ENCODE measurements at regions not wholly inside any gene's neighbourhood (a gene's known extent, or its start where the extent isn't known, plus 50 kb on each side); places are given as distances from the start of the nearest gene placed in this dataset.

DNA sequence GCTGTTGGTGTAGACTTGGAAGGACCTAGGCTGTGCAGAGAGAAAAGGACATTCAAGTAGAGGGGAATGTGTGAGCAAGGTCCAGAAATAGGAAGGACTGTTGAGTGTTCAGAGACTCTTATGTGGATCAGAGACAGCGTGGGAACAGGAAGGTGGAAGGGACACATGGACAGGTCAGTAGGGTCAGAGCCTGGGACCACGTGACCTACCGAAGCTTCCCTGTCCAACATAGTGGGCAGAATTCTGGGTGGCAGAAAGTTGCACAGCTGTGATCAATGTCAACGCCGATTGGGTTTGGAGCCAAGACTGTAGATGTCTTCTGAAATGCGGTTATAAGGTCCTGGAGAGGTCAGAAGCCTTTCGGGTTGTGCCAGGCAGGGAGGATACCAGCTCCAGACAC, 195.9 kb upstream of the MKI67 start:
- POLR2A ChIA-PET: no interaction called here
- Histone ChIP-seq H3K4me1 (ENCODE audit: control insufficient read depth in 1 of 2, insufficient read depth in 2 of 2, low read depth in 1 of 2, low read length in 1 of 2) (no peaks in the 10 kb centered on the region; a peak in 1 of 4 replicates), H3K9me2 (no peaks in the 10 kb centered on the region), H3K36me3 (replicated peaks in 1 of 2; ENCODE audit: control insufficient read depth in 1 of 2, insufficient read depth in 2 of 2, low read length in 1 of 2) (no peaks in the 10 kb centered on the region), H3K4me3 (ENCODE audit: low read depth in 2 of 2, low read length in 1 of 2) (no peak overlapping the region), H3K4me2 (no peak overlapping the region), H3K9ac (no peak overlapping the region), H3K27ac (ENCODE audit: low read depth in 2 of 2, low read length in 1 of 2) (no peak overlapping the region), H4K20me1 (ENCODE audit: insufficient read depth) (no peaks in the 10 kb centered on the region), H3K79me2 (ENCODE audit: insufficient read depth) (no peaks in the 10 kb centered on the region), H2AFZ (ENCODE audit: low read depth) (no peak overlapping the region), H3K9me3 (no peaks in the 10 kb centered on the region), H3F3A (replicated peaks; ENCODE audit: insufficient read depth) (no peaks in the 10 kb centered on the region), H3K27me3 (ENCODE audit: insufficient read depth) (no peaks in the 10 kb centered on the region)
- no peak for DNase-seq
- CTCF ChIA-PET: interaction anchor here (0.7 to 0.9 kb wide), 2 partner anchors 9 to 78 kb away, joined by 3 to 4 read pairs; no protein-coding TSS in a partner anchor
- WGBS (ENCODE audit: low lambda C conversion rate): 15% methylated on average over 7 of the region's 7 CpGs
- TF ChIP-seq FOXJ3 (CRISPR knock-in tag; IDR thresholded peaks at IDR 0.05) (no peak), CHD2 (IDR thresholded peaks at IDR 0.05; ENCODE audit: low read length, partially characterized antibody) (no peak), GABPA (IDR thresholded peaks at IDR 0.05; ENCODE audit: low read depth) (no peak), FOXM1 (IDR thresholded peaks at IDR 0.05; ENCODE audit: low read depth) (no peak), EP300 (IDR thresholded peaks at IDR 0.05; ENCODE audit: borderline replicate concordance in 1 of 2, low read depth in 1 of 2, low read length in 1 of 2) (no peak), RAD21 (IDR thresholded peaks at IDR 0.05; ENCODE audit: low read length) (no peak), TAF1 (IDR thresholded peaks at IDR 0.05; ENCODE audit: borderline replicate concordance, low read depth, low read length) (no peak), GATA2 (CRISPR knock-in tag; IDR thresholded peaks at IDR 0.05) (no peak), MXI1 (IDR thresholded peaks at IDR 0.05; ENCODE audit: low read depth, low read length) (no peak), ELF1 (IDR thresholded peaks at IDR 0.05) (no peak), TCF12 (IDR thresholded peaks at IDR 0.05) (no peak)
- TF ChIP-seq, protein P1, sequence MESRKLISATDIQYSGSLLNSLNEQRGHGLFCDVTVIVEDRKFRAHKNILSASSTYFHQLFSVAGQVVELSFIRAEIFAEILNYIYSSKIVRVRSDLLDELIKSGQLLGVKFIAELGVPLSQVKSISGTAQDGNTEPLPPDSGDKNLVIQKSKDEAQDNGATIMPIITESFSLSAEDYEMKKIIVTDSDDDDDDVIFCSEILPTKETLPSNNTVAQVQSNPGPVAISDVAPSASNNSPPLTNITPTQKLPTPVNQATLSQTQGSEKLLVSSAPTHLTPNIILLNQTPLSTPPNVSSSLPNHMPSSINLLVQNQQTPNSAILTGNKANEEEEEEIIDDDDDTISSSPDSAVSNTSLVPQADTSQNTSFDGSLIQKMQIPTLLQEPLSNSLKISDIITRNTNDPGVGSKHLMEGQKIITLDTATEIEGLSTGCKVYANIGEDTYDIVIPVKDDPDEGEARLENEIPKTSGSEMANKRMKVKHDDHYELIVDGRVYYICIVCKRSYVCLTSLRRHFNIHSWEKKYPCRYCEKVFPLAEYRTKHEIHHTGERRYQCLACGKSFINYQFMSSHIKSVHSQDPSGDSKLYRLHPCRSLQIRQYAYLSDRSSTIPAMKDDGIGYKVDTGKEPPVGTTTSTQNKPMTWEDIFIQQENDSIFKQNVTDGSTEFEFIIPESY (IDR thresholded peaks at IDR 0.05; ENCODE audit: borderline replicate concordance, low read depth): no peak
- TF ChIP-seq, protein P2, sequence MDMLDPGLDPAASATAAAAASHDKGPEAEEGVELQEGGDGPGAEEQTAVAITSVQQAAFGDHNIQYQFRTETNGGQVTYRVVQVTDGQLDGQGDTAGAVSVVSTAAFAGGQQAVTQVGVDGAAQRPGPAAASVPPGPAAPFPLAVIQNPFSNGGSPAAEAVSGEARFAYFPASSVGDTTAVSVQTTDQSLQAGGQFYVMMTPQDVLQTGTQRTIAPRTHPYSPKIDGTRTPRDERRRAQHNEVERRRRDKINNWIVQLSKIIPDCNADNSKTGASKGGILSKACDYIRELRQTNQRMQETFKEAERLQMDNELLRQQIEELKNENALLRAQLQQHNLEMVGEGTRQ (IDR thresholded peaks at IDR 0.05; ENCODE audit: borderline replicate concordance, low read depth, low read length): no peak
- TF ChIP-seq, protein P3, sequence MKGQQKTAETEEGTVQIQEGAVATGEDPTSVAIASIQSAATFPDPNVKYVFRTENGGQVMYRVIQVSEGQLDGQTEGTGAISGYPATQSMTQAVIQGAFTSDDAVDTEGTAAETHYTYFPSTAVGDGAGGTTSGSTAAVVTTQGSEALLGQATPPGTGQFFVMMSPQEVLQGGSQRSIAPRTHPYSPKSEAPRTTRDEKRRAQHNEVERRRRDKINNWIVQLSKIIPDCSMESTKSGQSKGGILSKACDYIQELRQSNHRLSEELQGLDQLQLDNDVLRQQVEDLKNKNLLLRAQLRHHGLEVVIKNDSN (IDR thresholded peaks at IDR 0.05; ENCODE audit: borderline replicate concordance, low read depth): no peak
- TF ChIP-seq, protein P4, sequence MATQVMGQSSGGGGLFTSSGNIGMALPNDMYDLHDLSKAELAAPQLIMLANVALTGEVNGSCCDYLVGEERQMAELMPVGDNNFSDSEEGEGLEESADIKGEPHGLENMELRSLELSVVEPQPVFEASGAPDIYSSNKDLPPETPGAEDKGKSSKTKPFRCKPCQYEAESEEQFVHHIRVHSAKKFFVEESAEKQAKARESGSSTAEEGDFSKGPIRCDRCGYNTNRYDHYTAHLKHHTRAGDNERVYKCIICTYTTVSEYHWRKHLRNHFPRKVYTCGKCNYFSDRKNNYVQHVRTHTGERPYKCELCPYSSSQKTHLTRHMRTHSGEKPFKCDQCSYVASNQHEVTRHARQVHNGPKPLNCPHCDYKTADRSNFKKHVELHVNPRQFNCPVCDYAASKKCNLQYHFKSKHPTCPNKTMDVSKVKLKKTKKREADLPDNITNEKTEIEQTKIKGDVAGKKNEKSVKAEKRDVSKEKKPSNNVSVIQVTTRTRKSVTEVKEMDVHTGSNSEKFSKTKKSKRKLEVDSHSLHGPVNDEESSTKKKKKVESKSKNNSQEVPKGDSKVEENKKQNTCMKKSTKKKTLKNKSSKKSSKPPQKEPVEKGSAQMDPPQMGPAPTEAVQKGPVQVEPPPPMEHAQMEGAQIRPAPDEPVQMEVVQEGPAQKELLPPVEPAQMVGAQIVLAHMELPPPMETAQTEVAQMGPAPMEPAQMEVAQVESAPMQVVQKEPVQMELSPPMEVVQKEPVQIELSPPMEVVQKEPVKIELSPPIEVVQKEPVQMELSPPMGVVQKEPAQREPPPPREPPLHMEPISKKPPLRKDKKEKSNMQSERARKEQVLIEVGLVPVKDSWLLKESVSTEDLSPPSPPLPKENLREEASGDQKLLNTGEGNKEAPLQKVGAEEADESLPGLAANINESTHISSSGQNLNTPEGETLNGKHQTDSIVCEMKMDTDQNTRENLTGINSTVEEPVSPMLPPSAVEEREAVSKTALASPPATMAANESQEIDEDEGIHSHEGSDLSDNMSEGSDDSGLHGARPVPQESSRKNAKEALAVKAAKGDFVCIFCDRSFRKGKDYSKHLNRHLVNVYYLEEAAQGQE (IDR thresholded peaks at IDR 0.05; ENCODE audit: low read depth, low read length): no peak
- TF ChIP-seq, protein P5, sequence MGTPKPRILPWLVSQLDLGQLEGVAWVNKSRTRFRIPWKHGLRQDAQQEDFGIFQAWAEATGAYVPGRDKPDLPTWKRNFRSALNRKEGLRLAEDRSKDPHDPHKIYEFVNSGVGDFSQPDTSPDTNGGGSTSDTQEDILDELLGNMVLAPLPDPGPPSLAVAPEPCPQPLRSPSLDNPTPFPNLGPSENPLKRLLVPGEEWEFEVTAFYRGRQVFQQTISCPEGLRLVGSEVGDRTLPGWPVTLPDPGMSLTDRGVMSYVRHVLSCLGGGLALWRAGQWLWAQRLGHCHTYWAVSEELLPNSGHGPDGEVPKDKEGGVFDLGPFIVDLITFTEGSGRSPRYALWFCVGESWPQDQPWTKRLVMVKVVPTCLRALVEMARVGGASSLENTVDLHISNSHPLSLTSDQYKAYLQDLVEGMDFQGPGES (IDR thresholded peaks at IDR 0.05; ENCODE audit: low read depth, low read length): no peak
